EL (cell line): ENCODE measurements at regions not wholly inside any gene's neighbourhood (a gene's known extent, or its start where the extent isn't known, plus 50 kb on each side); places are given as distances from the start of the nearest gene placed in this dataset.
"Not testable (repeated sequence)": the region's sequence is repeated elsewhere in the genome, so short reads cannot be mapped to it uniquely, and the experiment has no call there.

Experiments
- DNase-seq: peaks from one replicate; pipeline ENCODE4 v3.0.0-alpha.2; 2016

- DNase-seq = no peak
These were observed 166.9 kb upstream of the KLF7 start for GRCh38 chr2:207332480-207333212.

- peak; percentile 49 for DNase-seq
These were observed 168.0 kb upstream of the KLF7 start for GRCh38 chr2:207333599-207334300.

- DNase-seq = no peak
These were observed 168.5 kb upstream of the KLF7 start for GRCh38 chr2:207334301-207334623.

- DNase-seq = peak; percentile 98
These were observed 169.1 kb upstream of the KLF7 start for GRCh38 chr2:207334624-207335371.

- peak; percentile 34 for DNase-seq
These were observed 171.8 kb upstream of the KLF7 start for GRCh38 chr2:207337234-207338219.

- DNase-seq = no peak
These were observed 172.5 kb upstream of the KLF7 start for GRCh38 chr2:207338220-207338607.

GRCh38 chr2:207338610-207339009 lies 172.9 kb upstream of the KLF7 start:
- DNase-seq = no peak

- no peak for DNase-seq
These were observed 175.5 kb upstream of the KLF7 start for GRCh38 chr2:207341112-207341750.

- DNase-seq = no peak
These were observed 176.1 kb upstream of the KLF7 start for GRCh38 chr2:207341804-207342203.

GRCh38 chr2:207344596-207345394 lies 179.0 kb upstream of the KLF7 start:
- DNase-seq = not testable (repeated sequence)

- no peak for DNase-seq
These were observed 178.6 kb upstream of the CREB1 start for GRCh38 chr2:207351171-207351570.

GRCh38 chr2:207352978-207353671 lies 176.6 kb upstream of the CREB1 start:
- DNase-seq = no peak

GRCh38 chr2:207353836-207354235 lies 175.9 kb upstream of the CREB1 start:
- no peak for DNase-seq

- DNase-seq = no peak
These were observed 175.3 kb upstream of the CREB1 start for GRCh38 chr2:207354462-207354861.

- DNase-seq = no peak
These were observed 173.2 kb upstream of the CREB1 start for GRCh38 chr2:207356567-207356966.

- DNase-seq = no peak
These were observed 172.5 kb upstream of the CREB1 start for GRCh38 chr2:207357216-207357615.

- DNase-seq = no peak
These were observed 167.0 kb upstream of the CREB1 start for GRCh38 chr2:207362716-207363115.

GRCh38 chr2:207363761-207364290 lies 165.9 kb upstream of the CREB1 start:
- no peak for DNase-seq

GRCh38 chr2:207370646-207371045 lies 159.1 kb upstream of the CREB1 start:
- no peak for DNase-seq

- no peak for DNase-seq
These were observed 157.9 kb upstream of the CREB1 start for GRCh38 chr2:207371877-207372276.
